ENCODE measurements at regions not wholly inside any gene's neighbourhood (a gene's known extent, or its start where the extent isn't known, plus 50 kb on each side); places are given as distances from the start of the nearest gene placed in this dataset.
"Not testable (repeated sequence)": the region's sequence is repeated elsewhere in the genome, so short reads cannot be mapped to it uniquely, and the experiment has no call there.

GRCh38 chr13:40042991-40043390 lies 387.5 kb downstream of the COG6 start:
- no peak for DNase-seq (ENCODE audit: low spot score)

- no peak for DNase-seq (ENCODE audit: low spot score)
Observed at GRCh38 chr13:40043764-40044163, 388.3 kb downstream of the COG6 start.

- DNase-seq (ENCODE audit: low spot score) = no peak
Observed at GRCh38 chr13:40047322-40047771, 391.9 kb downstream of the COG6 start.

- no peak for DNase-seq (ENCODE audit: low spot score)
Observed at GRCh38 chr13:40048551-40048950, 393.1 kb downstream of the COG6 start.

GRCh38 chr13:40052954-40053353 lies 397.5 kb downstream of the COG6 start:
- no peak for DNase-seq (ENCODE audit: low spot score)

- DNase-seq (ENCODE audit: low spot score) = no peak
Observed at GRCh38 chr13:40053401-40053800, 397.9 kb downstream of the COG6 start.

- DNase-seq (ENCODE audit: low spot score) = not testable (repeated sequence)
Observed at GRCh38 chr13:40054422-40054821, 399.0 kb downstream of the COG6 start.

- DNase-seq (ENCODE audit: low spot score) = no peak
Observed at GRCh38 chr13:40056898-40057619, 401.6 kb downstream of the COG6 start.

- DNase-seq (ENCODE audit: low spot score) = no peak
Observed at GRCh38 chr13:40058757-40059236, 403.3 kb downstream of the COG6 start.

GRCh38 chr13:40059540-40060232 lies 404.2 kb downstream of the COG6 start:
- DNase-seq (ENCODE audit: low spot score) = no peak

GRCh38 chr13:40060296-40061007 lies 405.0 kb downstream of the COG6 start:
- peak; percentile 6 for DNase-seq (ENCODE audit: low spot score)

- no peak for DNase-seq (ENCODE audit: low spot score)
Observed at GRCh38 chr13:40061466-40062450, 406.3 kb downstream of the COG6 start.

GRCh38 chr13:40063278-40063698 lies 407.8 kb downstream of the COG6 start:
- no peak for DNase-seq (ENCODE audit: low spot score)

GRCh38 chr13:40063703-40064102 lies 408.2 kb downstream of the COG6 start:
- no peak for DNase-seq (ENCODE audit: low spot score)

- peak; percentile 61 for DNase-seq (ENCODE audit: low spot score)
Observed at GRCh38 chr13:40064154-40065097, 409.0 kb downstream of the COG6 start.

- DNase-seq (ENCODE audit: low spot score) = peak; percentile 33
Observed at GRCh38 chr13:40069173-40070044, 413.9 kb downstream of the COG6 start.

GRCh38 chr13:40070357-40070756 lies 414.9 kb downstream of the COG6 start:
- no peak for DNase-seq (ENCODE audit: low spot score)

GRCh38 chr13:40072663-40073120 lies 417.2 kb downstream of the COG6 start:
- DNase-seq (ENCODE audit: low spot score) = no peak

- no peak for DNase-seq (ENCODE audit: low spot score)
Observed at GRCh38 chr13:40074338-40074737, 418.9 kb downstream of the COG6 start.

All from LoVo (cell line).